ENCODE measurements at regions not wholly inside any gene's neighbourhood (a gene's known extent, or its start where the extent isn't known, plus 50 kb on each side); places are given as distances from the start of the nearest gene placed in this dataset.

- no peak for ATAC-seq
- no peak overlapping the region for H3K4me3 ChIP-seq (ENCODE audit: low read length)
- ChIA-PET POLR2A (ENCODE audit: unreplicated experiment) (no interaction called here), CTCF (no interaction called here)
- no peaks in the 10 kb centered on the region for H3F3A ChIP-seq (ENCODE audit: low read length, unreplicated experiment)
- no TSS peak for BruUV-seq (replicated peaks)
- H3K9me2 ChIP-seq (replicated peaks; ENCODE audit: low read length), result no peaks in the 10 kb centered on the region
- H3K9ac ChIP-seq (ENCODE audit: low read length), result no peak overlapping the region
- no peaks in the 10 kb centered on the region for H3K79me2 ChIP-seq (ENCODE audit: low read length)
- H2AFZ ChIP-seq (ENCODE audit: low read length), result no peak overlapping the region
- H3K27ac ChIP-seq (ENCODE audit: low read length), result no peak overlapping the region
- H3K4me2 ChIP-seq (ENCODE audit: low read length), result no peak overlapping the region
- no peak for DNase-seq
- H4K20me1 ChIP-seq (ENCODE audit: low read length), result no peaks in the 10 kb centered on the region
- H3K36me3 ChIP-seq (ENCODE audit: low read depth, low read length), result no peaks in the 10 kb centered on the region
- TF ChIP-seq, protein P1, sequence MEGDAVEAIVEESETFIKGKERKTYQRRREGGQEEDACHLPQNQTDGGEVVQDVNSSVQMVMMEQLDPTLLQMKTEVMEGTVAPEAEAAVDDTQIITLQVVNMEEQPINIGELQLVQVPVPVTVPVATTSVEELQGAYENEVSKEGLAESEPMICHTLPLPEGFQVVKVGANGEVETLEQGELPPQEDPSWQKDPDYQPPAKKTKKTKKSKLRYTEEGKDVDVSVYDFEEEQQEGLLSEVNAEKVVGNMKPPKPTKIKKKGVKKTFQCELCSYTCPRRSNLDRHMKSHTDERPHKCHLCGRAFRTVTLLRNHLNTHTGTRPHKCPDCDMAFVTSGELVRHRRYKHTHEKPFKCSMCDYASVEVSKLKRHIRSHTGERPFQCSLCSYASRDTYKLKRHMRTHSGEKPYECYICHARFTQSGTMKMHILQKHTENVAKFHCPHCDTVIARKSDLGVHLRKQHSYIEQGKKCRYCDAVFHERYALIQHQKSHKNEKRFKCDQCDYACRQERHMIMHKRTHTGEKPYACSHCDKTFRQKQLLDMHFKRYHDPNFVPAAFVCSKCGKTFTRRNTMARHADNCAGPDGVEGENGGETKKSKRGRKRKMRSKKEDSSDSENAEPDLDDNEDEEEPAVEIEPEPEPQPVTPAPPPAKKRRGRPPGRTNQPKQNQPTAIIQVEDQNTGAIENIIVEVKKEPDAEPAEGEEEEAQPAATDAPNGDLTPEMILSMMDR (conservative IDR thresholded peaks at IDR 0.05; ENCODE audit: low read depth, low read length), result no peak
- TF ChIP-seq EZH2 (IDR thresholded peaks at IDR 0.05; ENCODE audit: low read length, unreplicated experiment) (no peak), EZH2phosphoT487 (IDR thresholded peaks at IDR 0.05; ENCODE audit: borderline replicate concordance, low read length) (no peak)
- H3K27me3 ChIP-seq (ENCODE audit: low read length), result no peaks in the 10 kb centered on the region
- H3K9me3 ChIP-seq (ENCODE audit: low read length), result no peaks in the 10 kb centered on the region
- H3K4me1 ChIP-seq (ENCODE audit: insufficient read depth, low read length), result no peaks in the 10 kb centered on the region
- intact Hi-C loops (cut with micrococcal nuclease), result no loop called here
Measured at GRCh38 chr13:103694471-103694870, 628.3 kb upstream of the SLC10A2 start.

DNA sequence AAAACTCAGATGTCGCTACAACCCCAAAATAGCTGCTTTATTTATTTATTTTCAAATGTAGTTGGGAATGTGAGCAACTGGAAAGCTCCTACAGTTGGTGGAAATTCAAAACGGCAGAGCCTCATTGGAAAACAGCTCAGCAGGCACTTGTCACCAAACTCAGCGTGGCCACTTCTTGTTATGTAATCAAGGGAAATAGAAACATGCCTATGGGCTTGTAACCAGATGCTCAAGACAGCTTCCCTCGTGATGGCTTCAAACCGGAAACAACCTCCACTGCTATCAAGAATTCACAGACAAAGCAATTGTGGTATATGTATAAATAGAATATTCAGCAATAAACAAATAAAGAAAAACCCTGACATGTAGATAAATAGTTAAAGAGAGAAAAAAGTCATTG lies 627.8 kb upstream of the SLC10A2 start:
- no peak overlapping the region for H3K4me3 ChIP-seq (ENCODE audit: low read length)
- intact Hi-C loops (cut with micrococcal nuclease), result no loop called here
- H3K36me3 ChIP-seq (ENCODE audit: low read depth, low read length), result no peaks in the 10 kb centered on the region
- no peaks in the 10 kb centered on the region for H3K4me1 ChIP-seq (ENCODE audit: insufficient read depth, low read length)
- no peaks in the 10 kb centered on the region for H3K9me3 ChIP-seq (ENCODE audit: low read length)
- no peak for TF ChIP-seq EZH2 (IDR thresholded peaks at IDR 0.05; ENCODE audit: low read length, unreplicated experiment)
- no peak for TF ChIP-seq EZH2phosphoT487 (IDR thresholded peaks at IDR 0.05; ENCODE audit: borderline replicate concordance, low read length)
- TF ChIP-seq, protein P1 (conservative IDR thresholded peaks at IDR 0.05; ENCODE audit: low read depth, low read length), result no peak
- H3K9ac ChIP-seq (ENCODE audit: low read length), result no peak overlapping the region
- H2AFZ ChIP-seq (ENCODE audit: low read length), result no peak overlapping the region
- H3F3A ChIP-seq (ENCODE audit: low read length, unreplicated experiment), result no peaks in the 10 kb centered on the region
- H3K79me2 ChIP-seq (ENCODE audit: low read length), result no peaks in the 10 kb centered on the region
- no TSS peak for BruUV-seq (replicated peaks)
- no peaks in the 10 kb centered on the region for H3K27me3 ChIP-seq (ENCODE audit: low read length)
- ATAC-seq (no peak), DNase-seq (no peak)
- CTCF ChIA-PET, result no interaction called here
- H3K9me2 ChIP-seq (replicated peaks; ENCODE audit: low read length), result no peaks in the 10 kb centered on the region
- no peak overlapping the region for H3K27ac ChIP-seq (ENCODE audit: low read length)
- H3K4me2 ChIP-seq (ENCODE audit: low read length), result no peak overlapping the region
- POLR2A ChIA-PET (ENCODE audit: unreplicated experiment), result no interaction called here
- H4K20me1 ChIP-seq (ENCODE audit: low read length), result no peaks in the 10 kb centered on the region

- intact Hi-C loops (cut with micrococcal nuclease), result no loop called here
- Histone ChIP-seq H3K4me3 (ENCODE audit: low read length) (no peak overlapping the region), H3K79me2 (ENCODE audit: low read length) (no peaks in the 10 kb centered on the region), H3K27me3 (ENCODE audit: low read length) (no peaks in the 10 kb centered on the region), H3K9ac (ENCODE audit: low read length) (no peak overlapping the region), H2AFZ (ENCODE audit: low read length) (no peak overlapping the region), H3K9me3 (ENCODE audit: low read length) (no peaks in the 10 kb centered on the region), H3K36me3 (ENCODE audit: low read depth, low read length) (no peaks in the 10 kb centered on the region), H3F3A (ENCODE audit: low read length, unreplicated experiment) (no peaks in the 10 kb centered on the region), H3K9me2 (replicated peaks; ENCODE audit: low read length) (no peaks in the 10 kb centered on the region), H4K20me1 (ENCODE audit: low read length) (no peaks in the 10 kb centered on the region), H3K27ac (ENCODE audit: low read length) (no peak overlapping the region), H3K4me2 (ENCODE audit: low read length) (no peak overlapping the region), H3K4me1 (ENCODE audit: insufficient read depth, low read length) (no peaks in the 10 kb centered on the region)
- TF ChIP-seq EZH2 (IDR thresholded peaks at IDR 0.05; ENCODE audit: low read length, unreplicated experiment) (no peak), EZH2phosphoT487 (IDR thresholded peaks at IDR 0.05; ENCODE audit: borderline replicate concordance, low read length) (no peak)
- TF ChIP-seq, protein P1 (conservative IDR thresholded peaks at IDR 0.05; ENCODE audit: low read depth, low read length), result no peak
- POLR2A ChIA-PET (ENCODE audit: unreplicated experiment), result no interaction called here
- ATAC-seq (no peak), DNase-seq (no peak)
- no TSS peak for BruUV-seq (replicated peaks)
- CTCF ChIA-PET, result no interaction called here
Measured at GRCh38 chr13:103692442-103692841, 626.2 kb upstream of the SLC10A2 start.
